HEK293 (cell line): ENCODE measurements at regions not wholly inside any gene's neighbourhood (a gene's known extent, or its start where the extent isn't known, plus 50 kb on each side); places are given as distances from the start of the nearest gene placed in this dataset.

ENCODE experiments used
- CTCF ChIA-PET: fragments of 350-600 bp; formaldehyde crosslinking; extraction: SDS; loops from one replicate; lab custom pipeline; 2021; ENCODE audit warnings: antibody characterized with exemption; lab: Yijun Ruan, JAX
- POLR2A ChIA-PET: fragments of 300-600 bp; formaldehyde crosslinking; extraction: SDS; loops from one replicate; lab custom pipeline; 2020; ENCODE audit warnings: antibody characterized with exemption, inconsistent platforms; lab: Yijun Ruan, JAX
- H3K27ac ChIP-seq: fragments of 200-500 bp; sonication (Bioruptor generic); 2 replicates; pipeline ENCODE4 v1.5.1; 2014; ENCODE audit warnings: low read depth, low read length, control low read depth, inconsistent platforms; ENCODE audit errors: extremely low read depth
- H3K36me3 ChIP-seq, 2 experiments: fragments of 200-500 bp in 1 of 2; sonication (Bioruptor generic) in 1 of 2; 1 replicate in 1 of 2; 2 replicates in 1 of 2; pipeline ENCODE4 v1.5.1; 2014 to 2017; ENCODE audit warnings: inconsistent platforms in 2 of 2, low read length in 2 of 2; ENCODE audit not compliant: control insufficient read depth in 2 of 2, insufficient read depth in 1 of 2
- H3K4me1 ChIP-seq: fragments of 200-500 bp; sonication (Bioruptor generic); 2 replicates; pipeline ENCODE4 v1.5.1; 2014; ENCODE audit warnings: mild to moderate bottlenecking, low read length, inconsistent platforms; ENCODE audit not compliant: control insufficient read depth, insufficient read depth
- H3K4me3 ChIP-seq: 2 replicates; pipeline ENCODE4 v1.5.1; 2011; ENCODE audit warnings: low read depth, mild to moderate bottlenecking, control low read depth, low read length, moderate library complexity
- H3K9me3 ChIP-seq: fragments of 200-500 bp; sonication (Bioruptor generic); 2 replicates; pipeline ENCODE4 v1.5.1; 2014; ENCODE audit warnings: low read depth, low read length, inconsistent platforms; ENCODE audit not compliant: control insufficient read depth, insufficient read depth
- INSM2 ChIP-seq: fragments of 450-650 bp; formaldehyde crosslinking; IDR thresholded peaks from 2 replicates; pipeline ENCODE4 v1.5.1; 2016; ENCODE audit warnings: missing biosample characterization, missing genetic modification characterization
- KLF1 ChIP-seq: fragments of 450-650 bp; formaldehyde crosslinking; IDR thresholded peaks from 2 replicates; pipeline ENCODE4 v1.5.1; 2016; ENCODE audit warnings: missing biosample characterization, missing genetic modification characterization
- MYNN ChIP-seq: fragments of 450-650 bp; formaldehyde crosslinking; IDR thresholded peaks from 2 replicates; pipeline ENCODE4 v1.5.1; 2016; ENCODE audit warnings: missing biosample characterization, missing genetic modification characterization, borderline replicate concordance
- SCRT1 ChIP-seq: fragments of 450-650 bp; formaldehyde crosslinking; IDR thresholded peaks from 2 replicates; pipeline ENCODE4 v1.5.1; 2016; ENCODE audit warnings: missing biosample characterization, missing genetic modification characterization, borderline replicate concordance
- SP2 ChIP-seq: fragments of 450-650 bp; formaldehyde crosslinking; IDR thresholded peaks from 2 replicates; pipeline ENCODE4 v1.5.1; 2016; ENCODE audit warnings: missing biosample characterization, missing genetic modification characterization
- ZBTB17 ChIP-seq: fragments of 450-650 bp; formaldehyde crosslinking; IDR thresholded peaks from 2 replicates; pipeline ENCODE4 v1.5.1; 2016; ENCODE audit warnings: missing biosample characterization, missing genetic modification characterization
- ZNF112 ChIP-seq: fragments of 450-650 bp; formaldehyde crosslinking; IDR thresholded peaks from 2 replicates; pipeline ENCODE4 v1.5.0; 2017; ENCODE audit warnings: missing biosample characterization, missing genetic modification characterization
- ZNF133 ChIP-seq: fragments of 450-650 bp; formaldehyde crosslinking; IDR thresholded peaks from 2 replicates; pipeline ENCODE4 v1.5.1; 2016; ENCODE audit warnings: missing biosample characterization, missing genetic modification characterization
- ZNF202 ChIP-seq: fragments of 450-650 bp; formaldehyde crosslinking; IDR thresholded peaks from 2 replicates; pipeline ENCODE4 v1.5.1; 2016; ENCODE audit warnings: missing biosample characterization, missing genetic modification characterization, borderline replicate concordance
- ZNF223 ChIP-seq: fragments of 450-650 bp; formaldehyde crosslinking; IDR thresholded peaks from 2 replicates; pipeline ENCODE4 v1.5.1; 2016; ENCODE audit warnings: missing biosample characterization, missing genetic modification characterization
- ZNF266 ChIP-seq: fragments of 450-650 bp; formaldehyde crosslinking; IDR thresholded peaks from 2 replicates; pipeline ENCODE4 v1.5.1; 2016; ENCODE audit warnings: missing biosample characterization, missing genetic modification characterization, low read depth
- ZNF292 ChIP-seq: fragments of 450-650 bp; formaldehyde crosslinking; IDR thresholded peaks from 2 replicates; pipeline ENCODE4 v1.5.1; 2016; ENCODE audit warnings: low read depth, missing biosample characterization, missing genetic modification characterization, borderline replicate concordance
- ZNF302 ChIP-seq: fragments of 450-650 bp; formaldehyde crosslinking; IDR thresholded peaks from 2 replicates; pipeline ENCODE4 v1.5.1; 2016; ENCODE audit warnings: missing biosample characterization, missing genetic modification characterization, low read depth
- ZNF354C ChIP-seq: fragments of 450-650 bp; formaldehyde crosslinking; IDR thresholded peaks from 2 replicates; pipeline ENCODE4 v1.5.1; 2016; ENCODE audit warnings: missing biosample characterization, missing genetic modification characterization, low read depth, borderline replicate concordance
- ZNF416 ChIP-seq: fragments of 450-650 bp; formaldehyde crosslinking; IDR thresholded peaks from 2 replicates; pipeline ENCODE4 v1.5.1; 2016; ENCODE audit warnings: missing biosample characterization, missing genetic modification characterization
- ZNF555 ChIP-seq: fragments of 450-650 bp; formaldehyde crosslinking; conservative IDR thresholded peaks from 2 replicates; pipeline ENCODE4 v1.5.1; 2017; ENCODE audit warnings: missing biosample characterization, mild to moderate bottlenecking, missing genetic modification characterization, inconsistent platforms
- ZNF623 ChIP-seq: fragments of 450-650 bp; formaldehyde crosslinking; IDR thresholded peaks from 2 replicates; pipeline ENCODE4 v1.5.1; 2016; ENCODE audit warnings: missing biosample characterization, missing genetic modification characterization
- ZNF624 ChIP-seq: fragments of 450-650 bp; formaldehyde crosslinking; IDR thresholded peaks from 2 replicates; pipeline ENCODE4 v1.5.1; 2017; ENCODE audit warnings: missing biosample characterization, missing genetic modification characterization
- ZNF660 ChIP-seq: fragments of 450-650 bp; IDR thresholded peaks from 2 replicates; pipeline ENCODE4 v1.5.1; 2018; ENCODE audit warnings: missing biosample characterization, mild to moderate bottlenecking, missing genetic modification characterization
- TF ChIP-seq, protein P1 (sequence below): fragments of 450-650 bp; formaldehyde crosslinking; IDR thresholded peaks from 2 replicates; pipeline ENCODE4 v1.5.1; 2016; ENCODE audit warnings: missing biosample characterization, missing genetic modification characterization, borderline replicate concordance

DNA sequence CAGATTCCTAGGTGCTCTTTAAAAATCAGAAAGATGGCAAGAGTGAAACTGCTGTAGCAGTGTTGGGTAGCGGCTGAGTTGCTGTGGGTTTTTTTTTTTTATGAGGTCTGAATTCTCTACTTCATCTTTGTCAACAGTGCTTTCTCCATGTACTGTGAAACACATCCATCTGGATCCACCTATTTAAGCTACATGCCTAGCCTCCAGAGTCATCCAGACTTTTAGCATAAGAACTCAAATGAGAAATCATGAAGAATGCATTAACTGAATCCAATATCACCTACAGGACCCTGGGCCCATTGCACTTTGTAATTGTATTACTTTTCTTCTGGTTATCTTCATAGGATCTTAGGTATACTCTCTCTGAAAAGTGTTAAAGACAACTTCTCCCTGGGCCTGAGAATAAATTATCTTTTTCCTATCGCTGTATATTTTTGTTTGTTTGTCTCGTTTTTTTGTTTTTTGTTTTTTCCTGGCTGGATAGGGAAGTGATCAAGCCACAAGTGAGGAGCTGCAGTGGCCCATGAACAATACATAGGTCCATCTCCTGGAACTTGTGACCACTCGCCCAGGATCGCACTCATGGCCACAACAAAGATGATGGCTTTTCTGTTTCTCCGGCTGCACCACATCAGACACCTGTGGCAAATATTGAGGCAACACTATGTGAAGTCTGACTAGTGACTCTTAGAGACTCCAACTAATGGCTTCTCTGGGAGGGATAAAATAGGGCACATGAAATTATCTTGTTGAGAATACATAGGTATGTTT lies 609.9 kb upstream of the AGTR1 start:
- H3K9me3 ChIP-seq: no peaks in the 10 kb centered on the region
- no peaks in the 10 kb centered on the region for H3K36me3 ChIP-seq
- POLR2A ChIA-PET: no interaction called here
- H3K4me1 ChIP-seq: no peaks in the 10 kb centered on the region
- H3K27ac ChIP-seq: no peak overlapping the region
- CTCF ChIA-PET: interaction anchor here (2.9 kb wide), 1 partner anchor 11 kb away, joined by 17 read pairs; no protein-coding TSS in a partner anchor
- no peak overlapping the region for H3K4me3 ChIP-seq
- TF ChIP-seq ZNF302 (tag by site-specific recombination) (no peak), ZNF354C (tag by site-specific recombination) (no peak), ZNF623 (tag by site-specific recombination) (no peak), SP2 (tag by site-specific recombination) (no peak), ZNF112 (no peak), ZNF266 (tag by site-specific recombination) (no peak), MYNN (no peak), ZNF555 (tag by site-specific recombination) (no peak), ZBTB17 (tag by site-specific recombination) (no peak)

DNA sequence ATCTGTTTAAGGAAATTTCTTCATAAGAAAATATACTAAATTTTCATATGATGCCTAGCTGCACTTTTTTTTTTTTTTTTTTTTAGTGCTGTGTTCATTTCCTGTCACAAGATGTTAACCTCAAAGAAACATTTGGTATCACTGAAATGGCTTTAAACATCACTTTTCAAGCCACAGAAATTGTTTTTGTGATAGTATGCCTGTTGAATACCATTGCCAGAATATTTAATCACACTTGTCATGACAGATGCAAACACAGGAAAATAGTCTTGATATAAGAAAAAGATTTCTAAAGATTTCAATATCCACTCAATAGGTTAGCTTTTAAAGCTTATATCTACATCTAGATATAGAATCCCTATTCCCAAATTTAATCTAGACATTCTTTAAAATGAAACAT lies 608.5 kb upstream of the AGTR1 start:
- Histone ChIP-seq H3K36me3 (no peaks in the 10 kb centered on the region), H3K27ac (no peak overlapping the region), H3K4me1 (no peaks in the 10 kb centered on the region), H3K4me3 (no peak overlapping the region), H3K9me3 (no peaks in the 10 kb centered on the region)
- ChIA-PET POLR2A (no interaction called here), CTCF (no interaction called here)
- TF ChIP-seq, protein P1, sequence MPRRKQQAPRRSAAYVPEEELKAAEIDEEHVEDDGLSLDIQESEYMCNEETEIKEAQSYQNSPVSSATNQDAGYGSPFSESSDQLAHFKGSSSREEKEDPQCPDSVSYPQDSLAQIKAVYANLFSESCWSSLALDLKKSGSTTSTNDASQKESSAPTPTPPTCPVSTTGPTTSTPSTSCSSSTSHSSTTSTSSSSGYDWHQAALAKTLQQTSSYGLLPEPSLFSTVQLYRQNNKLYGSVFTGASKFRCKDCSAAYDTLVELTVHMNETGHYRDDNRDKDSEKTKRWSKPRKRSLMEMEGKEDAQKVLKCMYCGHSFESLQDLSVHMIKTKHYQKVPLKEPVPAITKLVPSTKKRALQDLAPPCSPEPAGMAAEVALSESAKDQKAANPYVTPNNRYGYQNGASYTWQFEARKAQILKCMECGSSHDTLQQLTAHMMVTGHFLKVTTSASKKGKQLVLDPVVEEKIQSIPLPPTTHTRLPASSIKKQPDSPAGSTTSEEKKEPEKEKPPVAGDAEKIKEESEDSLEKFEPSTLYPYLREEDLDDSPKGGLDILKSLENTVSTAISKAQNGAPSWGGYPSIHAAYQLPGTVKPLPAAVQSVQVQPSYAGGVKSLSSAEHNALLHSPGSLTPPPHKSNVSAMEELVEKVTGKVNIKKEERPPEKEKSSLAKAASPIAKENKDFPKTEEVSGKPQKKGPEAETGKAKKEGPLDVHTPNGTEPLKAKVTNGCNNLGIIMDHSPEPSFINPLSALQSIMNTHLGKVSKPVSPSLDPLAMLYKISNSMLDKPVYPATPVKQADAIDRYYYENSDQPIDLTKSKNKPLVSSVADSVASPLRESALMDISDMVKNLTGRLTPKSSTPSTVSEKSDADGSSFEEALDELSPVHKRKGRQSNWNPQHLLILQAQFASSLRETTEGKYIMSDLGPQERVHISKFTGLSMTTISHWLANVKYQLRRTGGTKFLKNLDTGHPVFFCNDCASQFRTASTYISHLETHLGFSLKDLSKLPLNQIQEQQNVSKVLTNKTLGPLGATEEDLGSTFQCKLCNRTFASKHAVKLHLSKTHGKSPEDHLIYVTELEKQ (tag by site-specific recombination): no peak
- TF ChIP-seq ZNF292 (tag by site-specific recombination) (no peak), SCRT1 (tag by site-specific recombination) (no peak), ZNF624 (tag by site-specific recombination) (no peak), INSM2 (tag by site-specific recombination) (no peak), ZNF202 (no peak), ZNF416 (tag by site-specific recombination) (no peak), ZNF660 (tag by site-specific recombination) (no peak), KLF1 (tag by site-specific recombination) (no peak), ZNF133 (tag by site-specific recombination) (no peak), ZNF223 (tag by site-specific recombination) (no peak), ZNF555 (tag by site-specific recombination) (no peak)
